HG02970 (cell line): ENCODE measurements at regions not wholly inside any gene's neighbourhood (a gene's known extent, or its start where the extent isn't known, plus 50 kb on each side); places are given as distances from the start of the nearest gene placed in this dataset.

Experiments
- ATAC-seq: cut with Tn5 transposase; IDR thresholded peaks from one replicate; pipeline ENCODE4 v1.9.1; 2021; ENCODE audit warnings: mild to moderate bottlenecking, moderate library complexity, moderate number of reproducible peaks; ENCODE audit not compliant: unreplicated experiment, low FRiP score

DNA sequence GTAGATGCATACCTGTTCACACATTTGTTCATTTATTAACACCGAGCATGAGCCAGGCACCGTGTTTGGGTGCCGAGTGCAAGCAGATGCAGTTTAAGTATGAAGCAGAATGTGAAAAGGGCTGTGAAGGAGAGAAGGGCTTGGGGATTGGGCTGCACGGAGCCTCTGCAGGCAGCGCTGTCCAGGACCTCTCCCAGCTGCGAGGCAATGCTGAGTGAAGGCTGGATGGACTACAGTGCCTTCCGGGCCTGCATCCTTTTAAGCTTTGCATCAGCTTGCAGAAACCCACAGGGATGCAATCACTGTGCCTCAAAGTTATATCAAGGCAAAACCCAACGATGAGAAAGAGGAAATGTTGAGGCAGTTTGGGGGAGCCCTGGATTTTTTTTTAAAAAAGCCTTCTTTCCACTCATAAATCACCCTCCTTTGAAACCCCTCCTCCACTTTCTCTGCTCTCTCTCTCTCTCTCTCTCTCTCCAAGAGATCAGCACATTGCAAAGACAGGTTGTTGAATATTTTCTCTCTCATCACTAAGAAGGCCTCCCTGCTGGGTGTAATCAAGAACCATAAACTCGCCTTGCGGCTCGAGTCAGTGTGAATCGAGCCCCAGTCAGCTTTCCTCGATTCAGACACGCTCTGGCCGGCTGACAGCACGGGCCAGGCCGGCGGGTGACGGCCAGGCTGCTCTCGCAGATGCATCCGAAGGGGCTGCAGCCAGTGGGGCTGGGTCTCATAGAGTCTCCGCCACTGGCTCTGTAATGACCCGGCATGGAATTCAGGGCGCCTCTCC lies 89.2 kb upstream of the POU3F1 start:
- ATAC-seq, result no peak

DNA sequence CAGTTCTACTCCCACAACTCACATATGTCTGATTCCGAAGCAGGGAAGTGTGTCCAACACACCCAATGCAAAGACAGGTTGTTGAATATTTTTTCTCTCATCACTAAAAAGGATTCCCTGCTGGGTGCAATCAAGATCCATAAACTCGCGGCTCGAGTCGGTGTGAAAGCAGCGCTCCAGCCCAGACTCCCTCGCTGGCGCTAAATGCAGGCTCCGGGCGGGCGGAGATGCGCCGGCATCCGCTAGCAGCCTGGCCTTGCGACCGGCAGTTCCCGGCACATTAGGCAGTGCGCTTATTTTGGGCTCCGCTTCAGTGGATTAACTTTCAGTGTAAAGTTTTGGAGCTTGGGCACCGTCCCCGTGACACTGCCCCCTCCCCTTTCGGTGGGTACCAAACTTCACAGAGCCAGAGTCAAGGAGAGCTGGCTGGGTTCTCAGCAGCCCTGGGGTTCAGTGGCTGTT lies 87.7 kb upstream of the POU3F1 start:
- ATAC-seq, result no peak

DNA sequence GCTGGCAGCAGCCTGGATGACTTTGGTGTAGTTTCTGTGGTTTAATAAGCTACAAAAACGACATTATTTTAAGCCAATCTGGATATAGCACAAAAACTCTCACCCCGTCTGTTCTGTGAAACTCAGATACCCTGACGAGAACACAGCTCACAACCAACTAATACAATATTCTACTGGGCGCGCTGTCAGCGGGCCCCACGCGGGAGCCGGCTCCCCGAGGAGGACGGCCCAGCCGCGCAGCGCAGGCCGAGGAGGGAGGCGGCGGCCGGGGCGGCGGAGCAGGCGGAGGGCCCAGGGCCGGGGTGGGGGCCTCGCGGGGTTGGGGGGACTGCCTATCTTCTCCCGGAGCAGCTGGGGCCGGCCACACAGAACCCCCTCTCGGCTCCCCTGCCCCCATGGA lies 87.2 kb upstream of the POU3F1 start:
- ATAC-seq, result no peak

DNA sequence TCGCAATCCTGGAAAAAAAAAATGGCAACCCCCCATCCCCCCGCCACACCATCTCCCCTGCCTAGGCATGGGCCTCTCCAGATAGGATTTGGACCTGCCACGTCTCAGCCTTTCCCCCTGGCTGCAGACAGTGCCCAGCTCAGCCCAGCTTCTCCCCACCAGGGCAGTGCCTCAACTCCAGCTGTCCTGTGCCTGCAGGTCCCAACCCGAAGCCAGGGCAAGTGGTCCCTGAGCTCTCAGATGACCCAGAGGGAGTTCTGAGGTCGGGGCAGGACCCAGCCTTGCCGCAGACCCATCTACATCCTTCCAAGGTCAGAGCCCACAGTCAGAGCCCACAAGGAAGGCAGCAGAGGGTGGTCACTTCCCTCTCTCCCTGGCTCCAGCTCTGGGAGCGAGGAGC lies 86.7 kb upstream of the POU3F1 start:
- no peak for ATAC-seq

DNA sequence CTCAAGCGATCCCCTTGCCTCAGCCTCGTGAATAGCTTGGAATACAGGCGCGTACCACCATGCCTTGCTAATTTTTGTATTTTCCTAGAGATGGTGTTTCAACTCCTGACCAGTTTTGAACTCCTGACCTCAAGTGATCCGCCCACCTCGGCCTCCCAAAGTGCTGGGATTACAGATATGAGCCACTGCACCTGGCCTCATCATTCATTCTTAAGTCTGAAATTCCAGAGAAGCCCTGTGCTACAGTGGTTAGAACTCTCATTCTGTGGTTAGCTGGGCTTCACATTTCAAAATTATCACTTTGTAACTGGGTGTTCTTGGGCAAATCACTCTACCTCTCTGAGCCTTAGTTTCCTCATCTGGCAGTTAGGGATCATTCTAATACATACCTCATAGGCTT lies 86.1 kb upstream of the POU3F1 start:
- no peak for ATAC-seq

DNA sequence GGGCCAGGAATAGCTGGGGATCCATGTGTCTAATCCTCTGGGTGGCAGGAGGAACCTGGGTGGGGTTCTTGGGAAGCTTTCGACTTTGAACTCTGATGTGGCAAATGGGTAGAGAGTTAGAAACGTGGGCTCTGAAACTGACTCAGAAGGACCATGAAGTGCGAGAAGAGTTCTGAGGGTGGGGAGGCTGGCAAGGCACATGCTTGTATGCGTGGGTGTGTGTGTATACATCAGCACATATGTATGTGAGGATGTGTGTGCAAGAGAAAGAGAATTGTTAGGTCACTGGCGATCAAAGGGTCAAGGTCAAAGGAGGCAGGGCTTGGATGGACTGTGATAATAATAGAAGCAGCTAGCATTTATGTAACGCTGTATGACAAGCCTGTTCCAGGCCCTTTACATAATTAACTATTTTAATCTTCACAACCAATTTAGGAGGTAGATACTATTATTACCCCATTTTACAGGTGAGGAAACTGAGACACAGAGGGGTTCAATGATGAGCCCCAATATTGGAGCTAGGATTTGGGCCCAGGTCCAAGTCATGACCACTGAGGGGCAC lies 84.5 kb upstream of the POU3F1 start:
- no peak for ATAC-seq

DNA sequence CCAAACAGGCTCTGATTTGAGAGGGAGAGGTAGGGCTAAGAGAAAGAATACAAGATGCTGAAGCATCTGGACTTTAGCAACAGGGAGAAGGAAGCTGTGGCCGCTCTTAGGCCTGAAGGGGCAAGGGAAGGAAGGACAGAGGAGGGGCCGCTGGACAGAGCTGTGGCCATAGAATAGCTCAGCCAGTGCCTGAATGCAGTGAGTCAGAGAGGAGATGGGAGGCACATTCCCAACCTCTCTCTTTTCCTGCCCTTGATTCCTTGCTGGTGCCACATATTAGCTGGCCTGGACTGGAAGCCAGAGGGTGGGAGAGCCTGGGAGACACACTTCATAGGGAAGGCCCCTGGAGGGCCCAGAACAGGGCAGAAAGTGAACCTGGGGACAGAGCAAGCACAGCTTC lies 83.4 kb upstream of the POU3F1 start:
- ATAC-seq, result no peak

DNA sequence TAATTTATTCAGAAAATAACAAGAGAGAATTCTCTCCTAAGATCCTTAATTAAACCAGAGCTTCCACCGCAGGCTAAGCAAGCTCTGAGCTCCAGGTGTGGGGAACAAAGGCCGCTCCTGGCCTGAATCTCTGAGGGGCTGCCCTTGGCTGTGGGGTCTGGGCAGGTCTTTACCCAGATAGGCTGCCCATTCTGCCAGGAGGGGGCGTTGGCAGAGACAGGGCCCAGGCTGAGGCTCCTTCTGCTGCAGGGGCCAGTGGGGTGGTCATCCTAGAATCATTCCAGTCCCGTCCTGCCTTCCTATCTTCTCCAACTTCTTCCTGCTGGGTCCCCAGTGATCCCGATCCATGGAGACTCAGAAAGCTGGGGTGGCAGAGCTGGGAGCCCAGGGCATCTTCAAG lies 82.9 kb upstream of the POU3F1 start:
- no peak for ATAC-seq

DNA sequence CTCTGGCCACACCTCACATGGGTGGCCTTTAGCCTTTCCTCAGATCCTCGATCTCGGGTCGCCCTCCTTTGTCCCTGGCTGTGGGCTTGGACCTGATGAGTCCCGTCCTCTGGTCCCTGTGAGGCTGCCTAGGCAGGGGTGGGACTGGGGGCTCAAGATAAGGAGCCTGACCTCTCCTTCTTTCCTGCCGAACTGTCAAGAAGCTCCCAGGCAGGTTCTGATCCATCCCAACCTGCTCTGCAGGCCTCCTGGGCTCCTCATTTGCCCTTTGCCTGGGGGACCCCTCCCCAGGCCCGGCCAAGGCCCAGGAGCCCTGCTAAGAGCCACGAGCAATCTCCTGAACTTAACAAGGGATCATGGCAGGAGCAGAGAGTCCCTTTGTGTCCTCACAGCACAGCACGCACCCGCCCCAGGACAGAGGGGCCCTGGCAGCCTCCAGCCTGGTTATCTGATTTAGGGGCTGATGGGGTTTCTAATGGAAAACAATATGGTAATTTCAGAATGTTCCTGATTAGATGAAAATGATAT lies 82.4 kb upstream of the POU3F1 start:
- no peak for ATAC-seq

DNA sequence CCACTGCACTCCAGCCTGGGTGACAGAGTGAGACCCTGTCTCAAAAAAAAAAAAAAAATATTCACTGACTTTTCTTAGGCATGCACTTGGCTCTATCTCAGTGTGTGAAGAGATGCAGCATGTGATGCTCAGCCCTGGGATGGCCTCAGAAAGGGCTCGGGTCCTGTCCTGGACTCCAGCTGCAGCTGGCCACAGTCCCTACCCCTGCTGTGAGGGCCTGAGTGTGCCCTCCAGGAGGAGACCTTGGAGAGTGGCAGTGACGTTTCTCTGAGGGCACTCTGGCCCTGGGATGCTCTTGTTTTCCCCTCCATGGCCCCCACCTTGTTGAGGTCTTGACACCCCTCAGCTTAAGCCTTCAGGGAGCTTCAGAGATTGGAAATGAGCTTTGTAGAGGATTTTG lies 81.9 kb upstream of the POU3F1 start:
- ATAC-seq, result no peak

DNA sequence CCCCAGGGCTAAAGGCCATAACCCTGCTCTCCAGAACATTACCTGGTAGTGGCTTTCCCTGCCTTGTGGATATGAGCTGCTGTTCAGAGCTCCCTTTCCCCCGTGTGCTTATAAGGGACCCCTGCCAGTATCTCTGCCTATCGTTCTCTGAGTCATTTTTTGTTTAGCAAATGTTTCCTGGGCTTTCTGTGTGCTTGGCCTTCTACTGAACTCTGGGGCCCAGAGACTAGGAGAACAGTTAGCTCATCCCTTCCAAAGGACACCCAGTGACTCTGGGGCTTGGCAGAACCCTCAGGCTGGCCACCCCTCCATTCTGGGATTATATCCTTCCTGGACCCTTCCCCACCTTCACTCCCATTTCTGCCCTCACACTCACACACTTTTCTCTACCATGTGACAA lies 80.8 kb upstream of the POU3F1 start:
- no peak for ATAC-seq

DNA sequence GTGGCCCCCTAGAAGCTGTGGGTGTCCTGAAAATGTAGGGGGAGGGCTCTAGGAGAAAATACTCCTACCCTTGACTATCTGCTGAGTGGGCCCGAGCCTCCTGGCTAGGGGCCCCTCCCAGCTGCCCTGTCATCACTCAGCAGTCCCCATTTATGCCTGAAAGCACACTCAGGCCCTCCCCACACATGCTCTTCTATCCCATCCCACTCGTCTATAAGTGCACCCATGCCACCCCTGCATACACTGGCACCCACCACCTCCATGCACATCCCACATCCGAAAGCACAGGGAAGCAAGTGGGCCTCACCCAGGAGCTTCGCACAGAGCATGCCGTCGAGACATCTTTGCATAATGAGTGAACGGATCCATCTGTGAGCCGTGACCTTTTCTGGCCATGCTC lies 80.4 kb upstream of the POU3F1 start:
- ATAC-seq, result no peak

DNA sequence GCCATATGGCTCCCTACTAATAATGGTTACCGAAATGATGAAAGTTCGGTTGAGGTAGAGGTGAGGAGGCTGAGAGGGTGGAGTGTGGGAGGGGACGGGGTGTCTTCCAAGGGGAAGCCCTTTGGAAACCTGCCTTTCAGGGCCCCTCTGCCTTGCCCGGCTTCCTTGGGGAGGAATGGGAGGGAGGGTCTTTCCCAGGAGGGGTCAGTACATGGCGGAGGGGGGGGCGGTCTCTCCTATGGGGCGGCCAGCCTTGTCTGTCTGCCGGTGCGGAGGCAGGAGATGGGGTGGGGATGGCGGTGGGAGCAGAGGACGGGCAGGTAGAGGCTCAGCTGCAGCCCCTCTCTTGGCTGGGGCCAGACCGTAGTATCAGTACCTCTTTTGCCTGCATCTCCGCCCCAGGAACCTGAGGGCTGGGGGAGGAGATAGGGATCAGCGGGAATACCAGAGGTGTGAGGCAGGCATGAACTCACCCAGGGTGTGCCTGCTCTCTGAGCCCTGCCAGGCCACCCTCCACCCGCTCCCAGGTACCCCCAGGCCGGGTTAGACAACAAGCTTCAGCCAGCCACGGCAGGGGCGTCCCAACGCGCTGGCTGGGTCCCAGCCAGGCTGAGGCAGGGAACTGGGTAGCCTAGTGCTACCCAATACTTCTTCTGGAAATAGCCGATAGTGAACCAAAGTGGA lies 79.4 kb upstream of the POU3F1 start:
- ATAC-seq, result no peak

DNA sequence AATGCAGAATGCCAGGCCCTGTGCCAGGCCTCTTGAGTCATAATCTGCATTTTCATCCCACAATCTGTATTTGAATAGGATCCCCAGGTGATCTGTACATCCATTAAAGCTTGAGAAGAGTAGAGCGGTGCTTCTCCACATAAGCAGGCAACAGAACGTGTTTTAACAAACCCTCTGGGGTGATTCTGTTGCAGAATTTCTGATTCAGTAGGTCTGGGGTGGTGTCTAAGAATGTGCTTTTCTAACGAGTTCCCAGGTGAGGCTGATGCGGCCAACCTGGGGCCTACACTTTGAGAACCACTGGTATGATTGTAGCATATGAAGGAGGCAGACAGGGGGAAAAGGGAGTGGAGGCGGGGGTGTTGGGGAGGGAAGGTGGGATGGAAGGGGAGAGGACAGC lies 78.4 kb upstream of the POU3F1 start:
- no peak for ATAC-seq

DNA sequence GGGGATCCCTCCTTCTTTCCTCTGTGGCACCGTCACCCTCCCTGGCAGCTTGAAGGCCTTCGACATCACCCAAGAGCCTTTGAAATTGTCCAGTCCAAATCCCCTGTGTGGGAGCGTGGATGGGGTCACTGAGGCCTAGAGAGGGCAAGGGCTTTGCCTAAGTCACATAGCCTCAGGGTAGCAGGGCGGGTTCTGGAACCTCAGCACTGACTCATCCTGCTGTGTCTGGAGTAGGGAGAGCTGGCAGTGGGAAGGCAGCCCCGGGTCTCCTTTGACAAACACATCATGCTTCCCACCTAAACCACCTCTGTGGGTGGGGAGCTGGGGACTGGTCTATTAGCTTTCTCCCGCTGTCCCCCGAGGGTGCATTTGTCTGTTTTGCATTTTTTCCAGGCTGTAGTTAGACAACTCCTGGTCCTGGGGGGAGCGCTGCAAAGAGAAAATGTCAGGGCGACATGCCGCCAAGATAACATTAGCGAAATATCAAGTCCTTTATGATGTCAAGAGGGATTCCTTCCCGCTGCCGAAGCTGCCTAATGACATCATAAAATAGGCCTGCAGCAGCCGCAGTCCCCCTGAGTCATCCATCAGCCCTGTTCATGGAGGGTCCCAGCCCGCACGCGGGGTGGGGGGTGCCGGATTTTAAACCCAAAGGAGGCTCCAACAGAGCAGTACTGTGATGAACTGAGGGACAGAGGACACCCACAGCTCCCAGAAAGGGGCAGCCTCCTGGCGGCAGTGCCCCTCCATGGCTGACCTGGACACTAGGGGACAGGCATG lies 77.0 kb upstream of the POU3F1 start:
- ATAC-seq, result no peak

DNA sequence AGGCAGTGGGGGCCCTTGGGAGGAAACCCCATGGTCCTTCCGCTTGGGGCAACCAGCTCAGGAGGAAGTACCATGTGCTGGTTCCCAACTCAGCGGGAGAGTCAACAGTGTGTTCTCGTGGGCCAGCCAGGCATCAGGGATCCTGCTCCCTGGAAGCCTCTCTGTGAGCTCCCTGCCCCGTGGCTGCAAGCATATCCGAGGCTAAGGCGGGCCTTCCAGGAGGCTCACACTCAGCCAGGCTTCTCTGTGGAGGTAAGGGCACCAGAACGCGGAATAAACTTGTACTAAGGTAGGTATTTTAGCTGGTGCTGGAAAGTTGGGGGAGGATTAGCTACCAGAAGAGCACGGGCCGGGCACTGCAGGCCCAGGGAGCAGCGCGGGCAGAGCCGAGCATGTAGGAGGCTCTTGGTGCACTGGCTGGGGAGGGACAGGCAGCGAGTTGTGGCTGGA lies 74.7 kb upstream of the POU3F1 start:
- no peak for ATAC-seq

DNA sequence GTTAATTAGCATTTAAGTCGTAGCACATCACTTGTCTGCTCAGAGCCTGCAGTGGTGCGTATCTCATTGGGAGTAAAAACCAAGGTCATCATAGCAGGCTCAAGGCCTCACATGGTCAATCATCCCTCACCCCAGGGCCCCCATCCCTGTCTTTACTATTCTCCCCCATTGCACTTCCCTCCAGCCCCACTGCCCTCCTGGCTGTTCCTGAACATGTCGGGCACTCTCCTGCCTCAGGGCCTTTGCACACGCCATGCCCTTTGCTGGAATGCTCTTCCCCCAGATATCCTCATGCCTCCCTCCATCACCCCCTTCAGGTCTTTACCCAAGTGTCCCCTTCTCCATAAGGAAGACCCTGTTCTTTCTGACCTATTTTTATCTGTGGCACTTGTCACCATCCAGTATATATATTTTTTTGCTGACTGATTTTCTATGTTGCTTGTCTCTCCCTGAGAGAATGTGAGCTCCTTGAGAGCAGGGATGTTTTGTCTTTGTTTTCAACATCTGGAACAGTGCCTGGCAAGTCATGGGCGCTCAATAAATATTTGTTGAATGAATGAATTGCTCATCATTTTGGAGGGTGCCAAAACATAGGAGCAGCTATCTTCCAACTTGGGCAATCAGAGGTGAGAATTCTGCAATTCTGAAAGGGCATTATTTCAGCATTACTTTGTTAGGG lies 74.1 kb upstream of the POU3F1 start:
- no peak for ATAC-seq

DNA sequence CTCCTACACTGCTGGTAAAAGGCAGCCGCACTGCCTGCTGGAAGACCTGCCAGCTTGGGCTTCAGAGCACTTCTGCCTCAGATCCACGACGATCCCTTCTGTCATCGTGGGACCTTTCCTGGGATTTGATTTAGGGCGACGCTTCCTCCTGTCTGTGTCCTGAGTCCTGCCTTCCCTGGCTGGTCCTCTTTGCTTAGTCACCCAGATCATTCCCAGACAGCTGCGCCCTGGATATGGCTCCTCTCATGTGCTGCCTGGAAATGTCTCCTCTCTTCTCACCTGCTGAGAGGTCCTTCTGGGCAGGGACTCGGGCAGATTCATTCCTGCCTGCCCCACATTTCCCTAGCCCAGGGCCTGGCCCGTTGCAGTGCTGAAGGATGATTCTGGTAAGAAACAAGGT lies 72.4 kb upstream of the POU3F1 start:
- no peak for ATAC-seq

DNA sequence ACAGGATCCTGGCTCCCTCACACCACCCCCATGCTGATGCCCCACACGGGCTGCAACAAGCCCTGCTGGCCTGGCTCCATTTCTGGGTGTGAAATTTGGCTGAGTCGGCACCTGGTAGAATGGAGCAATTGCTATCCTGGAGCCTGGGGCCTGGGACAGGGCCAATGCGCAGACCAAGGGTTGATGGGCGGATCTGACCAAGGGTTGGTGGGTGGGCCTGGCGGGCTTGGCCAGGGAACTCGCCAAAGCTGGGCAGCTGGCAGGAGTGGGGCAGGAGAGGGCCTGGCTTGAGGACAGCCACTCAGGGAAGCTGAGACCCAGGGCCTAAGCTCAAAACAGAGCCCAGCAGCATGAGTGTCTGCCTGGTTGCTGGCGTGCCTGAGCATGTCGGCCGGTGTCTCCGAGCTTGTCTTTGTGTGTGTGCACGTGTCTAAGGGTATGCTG lies 70.9 kb upstream of the POU3F1 start:
- no peak for ATAC-seq

DNA sequence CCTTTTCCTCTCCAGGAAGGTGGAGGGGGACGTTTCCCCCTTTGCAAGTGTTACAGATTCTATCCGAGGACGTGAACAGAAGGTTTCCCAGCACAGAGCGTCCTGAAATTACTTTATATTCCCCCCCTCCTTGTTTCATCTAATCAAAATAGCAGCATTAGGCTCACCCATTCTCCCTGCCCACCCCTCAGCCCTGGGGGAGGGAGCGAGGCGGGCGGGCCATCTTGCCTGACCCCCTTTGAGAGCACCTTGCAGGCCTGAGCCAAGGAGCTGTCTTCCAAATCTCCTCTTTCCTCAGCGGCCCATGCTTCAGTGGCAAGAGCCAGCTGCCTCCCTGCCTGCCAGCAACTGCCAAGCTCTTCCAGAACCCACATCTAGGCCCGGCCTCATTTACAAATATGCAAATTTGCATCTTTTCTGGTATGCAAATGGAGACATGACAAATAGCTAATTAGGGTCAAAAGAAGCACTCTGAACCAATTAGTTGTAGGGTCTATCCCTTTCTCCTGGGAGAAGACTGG lies 69.1 kb upstream of the POU3F1 start:
- ATAC-seq, result no peak
